DOHH2 (cell line): ENCODE measurements at regions not wholly inside any gene's neighbourhood (a gene's known extent, or its start where the extent isn't known, plus 50 kb on each side); places are given as distances from the start of the nearest gene placed in this dataset.
"Not testable (repeated sequence)": the region's sequence is repeated elsewhere in the genome, so short reads cannot be mapped to it uniquely, and the experiment has no call there.

Source experiments
- H3F3A ChIP-seq: fragments of 200-600 bp; sonication (generic), shearing (Covaris generic); 2 replicates; pipeline ENCODE4 v1.6.0; 2016; ENCODE audit warnings: antibody characterized with exemption, mild to moderate bottlenecking; ENCODE audit not compliant: control insufficient read depth, insufficient read depth
- H3K27ac ChIP-seq: fragments of 200-600 bp; sonication (generic); 2 replicates; pipeline ENCODE4 v1.5.1; 2014; ENCODE audit warnings: low read depth, mild to moderate bottlenecking, low read length, moderate library complexity
- H3K27me3 ChIP-seq: fragments of 200-600 bp; sonication (generic); 2 replicates; pipeline ENCODE4 v1.6.1; 2014; ENCODE audit warnings: mild to moderate bottlenecking, low read length, mixed read lengths; ENCODE audit not compliant: control insufficient read depth
- H3K36me3 ChIP-seq: fragments of 200-600 bp; sonication (generic); 2 replicates; pipeline ENCODE4 v1.6.1; 2014; ENCODE audit warnings: mild to moderate bottlenecking, low read length, moderate library complexity, mixed read lengths; ENCODE audit not compliant: control insufficient read depth
- H3K4me1 ChIP-seq: fragments of 200-600 bp; sonication (generic); 2 replicates; pipeline ENCODE4 v1.6.1; 2014; ENCODE audit warnings: mild to moderate bottlenecking, low read length, mixed read lengths; ENCODE audit not compliant: control insufficient read depth
- H3K4me2 ChIP-seq: fragments of 200-600 bp; sonication (generic); 2 replicates; pipeline ENCODE4 v1.6.0; 2014; ENCODE audit warnings: mild to moderate bottlenecking, low read length, moderate library complexity
- H3K4me3 ChIP-seq: fragments of 200-600 bp; sonication (generic); 2 replicates; pipeline ENCODE4 v1.5.1; 2014; ENCODE audit warnings: mild to moderate bottlenecking, low read length, mixed read lengths
- H3K79me2 ChIP-seq: fragments of 200-600 bp; sonication (generic); 2 replicates; pipeline ENCODE4 v1.6.1; 2014; ENCODE audit warnings: mild to moderate bottlenecking, low read length, mixed read lengths; ENCODE audit not compliant: control insufficient read depth
- H3K9me2 ChIP-seq: fragments of 200-600 bp; sonication (generic); replicated peaks from 2 replicates; pipeline ENCODE4 v1.6.1; 2014; ENCODE audit warnings: mild to moderate bottlenecking, low read length, mixed read lengths; ENCODE audit not compliant: control insufficient read depth
- H3K9me3 ChIP-seq: fragments of 200-600 bp; sonication (generic); 2 replicates; pipeline ENCODE4 v1.6.1; 2014; ENCODE audit warnings: antibody characterized with exemption, low read length, mixed read lengths; ENCODE audit not compliant: control insufficient read depth, insufficient read depth
- H4K20me1 ChIP-seq: fragments of 200-600 bp; sonication (generic); 2 replicates; pipeline ENCODE4 v1.6.0; 2014; ENCODE audit warnings: low read depth, mild to moderate bottlenecking, antibody characterized with exemption, low read length, moderate library complexity; ENCODE audit not compliant: control insufficient read depth, insufficient read depth
- CTCF ChIP-seq: fragments of 200-600 bp; sonication (generic); IDR thresholded peaks from one replicate; pipeline ENCODE4 v1.5.1; 2014; ENCODE audit warnings: antibody characterized with exemption, mild to moderate bottlenecking, low read depth, low read length; ENCODE audit not compliant: poor library complexity, severe bottlenecking
- EZH2phosphoT487 ChIP-seq: fragments of 200-600 bp; sonication (generic); IDR thresholded peaks from 2 replicates; pipeline ENCODE4 v1.6.1; 2017; ENCODE audit warnings: borderline replicate concordance, mild to moderate bottlenecking, antibody characterized with exemption, low read length, moderate library complexity, mixed read lengths

GRCh38 chr5:163163858-163164257 lies 273.5 kb upstream of the CCNG1 start:
- Histone ChIP-seq H3K79me2 (no peaks in the 10 kb centered on the region), H4K20me1 (no peaks in the 10 kb centered on the region), H3K27ac (no peak overlapping the region), H3K4me1 (no peaks in the 10 kb centered on the region), H3K27me3 (no peaks in the 10 kb centered on the region), H3K4me3 (no peak overlapping the region), H3F3A (no peaks in the 10 kb centered on the region), H3K9me2 (no peaks in the 10 kb centered on the region), H3K9me3 (no peaks in the 10 kb centered on the region), H3K4me2 (no peak overlapping the region), H3K36me3 (no peaks in the 10 kb centered on the region)
- no peak for TF ChIP-seq EZH2phosphoT487
- TF ChIP-seq CTCF = no peak

DNA sequence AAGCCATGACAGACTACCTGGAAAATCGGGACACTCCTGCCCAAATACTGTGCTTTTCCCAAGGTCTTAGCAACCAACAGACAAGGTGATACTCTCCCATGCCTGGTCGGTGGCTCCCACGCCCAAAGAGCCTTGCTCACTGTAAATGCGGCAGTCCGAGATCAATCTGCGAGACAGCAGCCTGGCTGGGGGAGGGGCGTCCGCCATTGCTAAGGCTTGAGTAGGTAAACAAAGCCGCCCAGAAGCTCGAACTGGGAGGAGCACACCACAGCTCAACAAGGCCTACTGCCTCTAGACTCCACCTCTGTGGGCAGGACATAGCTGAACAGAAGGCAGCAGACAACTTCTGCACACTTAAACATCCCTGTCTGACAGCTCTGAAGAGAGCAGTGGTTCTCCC lies 272.1 kb upstream of the CCNG1 start:
- H3K27me3 ChIP-seq = no peaks in the 10 kb centered on the region
- no peaks in the 10 kb centered on the region for H3K9me2 ChIP-seq
- no peak overlapping the region for H3K4me2 ChIP-seq
- no peaks in the 10 kb centered on the region for H4K20me1 ChIP-seq
- no peaks in the 10 kb centered on the region for H3K36me3 ChIP-seq
- H3K4me1 ChIP-seq = no peaks in the 10 kb centered on the region
- H3F3A ChIP-seq = no peaks in the 10 kb centered on the region
- H3K79me2 ChIP-seq = no peaks in the 10 kb centered on the region
- TF ChIP-seq EZH2phosphoT487 (no peak), CTCF (no peak)
- no peaks in the 10 kb centered on the region for H3K9me3 ChIP-seq
- H3K27ac ChIP-seq = no peak overlapping the region
- H3K4me3 ChIP-seq = no peak overlapping the region

- H3K79me2 ChIP-seq, H3K4me2 ChIP-seq, H4K20me1 ChIP-seq, H3K9me3 ChIP-seq, H3K27ac ChIP-seq, H3K36me3 ChIP-seq, H3K4me3 ChIP-seq, H3K4me1 ChIP-seq, H3F3A ChIP-seq, H3K27me3 ChIP-seq, H3K9me2 ChIP-seq: not testable (repeated sequence)
Observed at GRCh38 chr5:163170161-163170560, 267.2 kb upstream of the CCNG1 start.

DNA sequence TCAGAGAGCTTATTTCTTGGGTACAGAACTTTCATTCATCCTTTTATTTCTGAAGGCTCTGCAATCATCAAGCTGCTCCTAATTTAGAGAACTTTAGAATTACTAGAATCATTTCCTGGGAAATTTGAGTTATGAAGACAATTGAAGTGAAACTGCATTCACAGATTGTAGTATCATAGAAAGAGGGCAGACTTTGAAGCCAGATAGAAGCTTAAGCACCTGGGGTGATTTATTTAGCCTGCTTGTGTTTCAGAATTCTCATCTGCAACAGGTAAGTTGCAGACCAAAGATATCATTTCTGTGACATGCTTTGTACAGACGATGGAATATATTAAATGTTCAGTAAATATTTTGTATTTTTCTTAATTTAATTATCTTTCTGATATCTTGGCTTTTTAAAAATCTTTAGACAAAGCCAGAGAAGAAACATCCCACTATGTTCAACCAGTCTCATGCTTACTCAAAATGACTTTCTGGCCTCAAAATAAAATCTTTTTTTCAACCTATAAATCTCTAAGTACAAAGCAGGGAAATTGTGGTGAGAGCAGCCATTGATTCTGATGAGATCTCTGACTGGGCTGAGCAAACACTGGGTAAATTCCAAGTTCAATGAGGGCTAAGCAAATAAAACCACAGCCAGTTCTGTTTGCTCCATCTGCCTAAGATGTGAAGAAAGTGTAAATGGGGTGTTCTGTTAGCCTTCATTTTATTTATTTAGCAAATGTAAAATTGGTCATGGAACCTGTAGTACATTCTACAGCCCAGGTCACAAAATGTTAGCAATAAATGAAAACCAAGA lies 264.7 kb upstream of the CCNG1 start:
- Histone ChIP-seq H3K4me1 (no peaks in the 10 kb centered on the region), H3K79me2 (no peaks in the 10 kb centered on the region), H3F3A (no peaks in the 10 kb centered on the region), H3K27me3 (no peaks in the 10 kb centered on the region), H3K4me2 (no peak overlapping the region), H3K9me2 (no peaks in the 10 kb centered on the region), H3K27ac (no peak overlapping the region), H3K9me3 (no peaks in the 10 kb centered on the region), H3K36me3 (no peaks in the 10 kb centered on the region), H4K20me1 (no peaks in the 10 kb centered on the region), H3K4me3 (no peak overlapping the region)
- TF ChIP-seq EZH2phosphoT487 (no peak), CTCF (no peak)
